ENCODE measurements at regions not wholly inside any gene's neighbourhood (a gene's known extent, or its start where the extent isn't known, plus 50 kb on each side); places are given as distances from the start of the nearest gene placed in this dataset.

DNA sequence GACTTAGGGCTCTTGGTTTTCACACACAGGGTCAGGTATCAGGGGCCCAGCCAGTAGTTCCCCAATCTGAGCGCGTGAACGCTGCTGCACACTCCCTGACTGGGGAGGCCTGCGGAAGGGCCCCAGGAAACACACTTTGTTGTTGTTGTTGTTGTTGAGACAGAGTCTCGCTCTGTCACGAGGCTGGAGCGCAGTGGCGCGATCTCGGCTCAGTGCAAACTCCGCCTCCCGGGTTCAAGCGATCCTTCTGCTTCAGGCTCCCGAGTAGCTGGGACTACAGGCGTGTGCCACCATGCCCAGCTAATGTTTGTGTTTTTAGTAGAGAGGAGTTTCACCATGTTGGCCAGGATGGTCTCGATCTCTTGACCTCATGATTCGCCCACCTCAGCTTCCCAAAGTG lies 190.4 kb upstream of the GPR12 start:
- TF ChIP-seq REST (IDR thresholded peaks at IDR 0.05; ENCODE audit: insufficient replicate concordance, low read depth) (no peak), CTCF (IDR thresholded peaks at IDR 0.05; ENCODE audit: insufficient read depth, low read length) (no peak), POLR2AphosphoS5 (IDR thresholded peaks at IDR 0.05; ENCODE audit: low read depth) (no peak), GABPA (IDR thresholded peaks at IDR 0.05; ENCODE audit: low read depth) (no peak)
